Fibroblast of lung (primary cell): ENCODE measurements at regions not wholly inside any gene's neighbourhood (a gene's known extent, or its start where the extent isn't known, plus 50 kb on each side); places are given as distances from the start of the nearest gene placed in this dataset.

Experiments
- CTCF ChIP-seq, 2 donors: IDR thresholded peaks in 1 of 2; conservative IDR thresholded peaks in 1 of 2; 1 replicate in 1 of 2; 2 replicates in 1 of 2; pipeline ENCODE4 v1.5.1; 2011 to 2012; ENCODE audit warnings: low read length in 2 of 2, control low read depth in 1 of 2, inconsistent platforms in 1 of 2, low read depth in 1 of 2, mild to moderate bottlenecking in 1 of 2
- EZH2 ChIP-seq: IDR thresholded peaks from 2 replicates; pipeline ENCODE4 v1.5.1; 2012; ENCODE audit warnings: low read length, control low read depth, mild to moderate bottlenecking; ENCODE audit errors: missing control alignments

- TF ChIP-seq CTCF (conservative IDR thresholded peaks at IDR 0.05 in 1 of 2, IDR thresholded peaks at IDR 0.05 in 1 of 2; ENCODE audit: low read depth in 1 of 2, low read length in 2 of 2) (no peak), EZH2 (no peak)
Observed at GRCh38 chr9:87064311-87064710, 117.0 kb upstream of the GAS1 start.
